Adrenal gland (tissue), 9 donors: ENCODE measurements at regions not wholly inside any gene's neighbourhood (a gene's known extent, or its start where the extent isn't known, plus 50 kb on each side); places are given as distances from the start of the nearest gene placed in this dataset.

Experiments used
- DNase-seq, 7 donors: peaks; one replicate each; pipeline ENCODE4 v3.0.0-alpha.2; 2019 to 2020
- H3K27ac ChIP-seq, 5 donors: fragments of 200-600 bp; sonication (generic) in 4 of 5; 1 replicate in 3 of 5; 2 replicates in 2 of 5; pipeline versions ENCODE4 v1.5.1 to v1.8.0; 2016 to 2020; ENCODE audit warnings: mild to moderate bottlenecking in 1 of 5
- H3K27me3 ChIP-seq: fragments of 200-600 bp; 2 replicates; pipeline ENCODE4 v1.8.0; 2021
- H3K36me3 ChIP-seq, 2 donors: fragments of 200-600 bp; replicated peaks in 1 of 2; 1 replicate in 1 of 2; 2 replicates in 1 of 2; pipeline versions ENCODE4 v1.5.1 to v1.8.0; 2018 to 2022
- H3K4me1 ChIP-seq, 2 donors: fragments of 200-600 bp; replicated peaks in 1 of 2; 1 replicate in 1 of 2; 2 replicates in 1 of 2; pipeline versions ENCODE4 v1.5.1 to v1.8.0; 2018 to 2021
- H3K4me3 ChIP-seq, 4 donors: fragments of 200-600 bp; sonication (generic) in 3 of 4; one replicate each; pipeline ENCODE4 v1.5.1; 2016 to 2018
- H3K9me3 ChIP-seq, 3 donors: fragments of 200-600 bp; sonication (generic) in 1 of 3; replicated peaks in 1 of 3; 1 replicate in 2 of 3; 2 replicates in 1 of 3; pipeline versions ENCODE4 v1.5.1 to v1.8.0; 2016 to 2021
- CTCF ChIP-seq, 6 experiments: fragments of 450-650 bp in 4 of 6; fragments of 200-600 bp in 2 of 6; sonication (generic) in 1 of 6; IDR thresholded peaks; 1 replicate in 5 of 6; 2 replicates in 1 of 6; pipeline versions ENCODE4 v1.5.1 to v1.8.0; 2016 to 2021; ENCODE audit warnings: antibody characterized with exemption in 6 of 6, mild to moderate bottlenecking in 2 of 6, moderate library complexity in 1 of 6
- POLR2A ChIP-seq, 2 donors: fragments of 450-650 bp; IDR thresholded peaks; one replicate each; pipeline ENCODE4 v1.6.1; 2017; ENCODE audit warnings: antibody characterized with exemption in 2 of 2, mild to moderate bottlenecking in 2 of 2, moderate library complexity in 1 of 2
- WGBS, 4 donors: extraction: QIAGEN DNeasy Blood & Tissue Kit in 2 of 4; methylation state at CpG; one replicate each; pipeline versions ENCODE4 v1.1.5 to v1.1.7; 2013 to 2017; 5-methylcytosine and 5-hydroxymethylcytosine counted together
- intact Hi-C, 2 donors: fragments of 100-400 bp; cut with DNase I; formaldehyde crosslinking; loops; one replicate each; pipeline versions ENCODE4 v1.14.1 to v1.15.0; 2022 to 2023
- donor health status: healthy with polysubstance abuse.
- donor health status: Bipolar disorder and iron deficiency.
- donor health status: DM: yes; HTN: yes; CAD: no.
- donor health status: DM: no; HTN: no; CAD: no.
- donor health status: DM: no; HTN: no; CAD: no.

GRCh38 chr7:69411018-69411417, 187.3 kb upstream of the AUTS2 start:
- intact Hi-C loops: no loop called here
- no peak for TF ChIP-seq POLR2A (IDR thresholded peaks at IDR 0.05)
- TF ChIP-seq CTCF (IDR thresholded peaks at IDR 0.05): no peak

GRCh38 chr7:69411466-69411865, 186.8 kb upstream of the AUTS2 start:
- no peaks in the 10 kb centered on the region for H3K36me3 ChIP-seq
- intact Hi-C loops: no loop called here
- 79 to 93% (median 83%) methylated on average over 7 to 8 of the region's 8 CpGs for WGBS, 4 donors

More at GRCh38 chr7:69411018-69411417, 187.3 kb upstream of the AUTS2 start:
- WGBS, 4 donors: 69 to 90% (median 83%) methylated on average over 4 to 7 of the region's 7 CpGs
- Histone ChIP-seq H3K27me3 (no peaks in the 10 kb centered on the region), H3K27ac (no peak overlapping the region), H3K9me3 (no peaks in the 10 kb centered on the region), H3K4me3 (no peak overlapping the region), H3K4me1 (peaks cover 0 to 8% of the 10 kb centered on the region in 2 donors), H3K36me3 (no peaks in the 10 kb centered on the region)
- no peak for DNase-seq

GRCh38 chr7:69412331-69413146, 185.7 kb upstream of the AUTS2 start:
- DNase-seq: peak; percentile 56 to 90 (median 76)
- Histone ChIP-seq H3K9me3 (no peaks in the 10 kb centered on the region), H3K4me1 (peaks cover 0 to 8% of the 10 kb centered on the region in 2 donors), H3K27me3 (no peaks in the 10 kb centered on the region), H3K27ac (no peak overlapping the region), H3K36me3 (no peaks in the 10 kb centered on the region), H3K4me3 (no peak overlapping the region)
- TF ChIP-seq CTCF (IDR thresholded peaks at IDR 0.05): no peak
- TF ChIP-seq POLR2A (IDR thresholded peaks at IDR 0.05): no peak
- WGBS, 4 donors: 30 to 35% (median 32%) methylated on average over 9 of the region's 9 CpGs
- intact Hi-C loops: no loop called here

More at GRCh38 chr7:69411466-69411865, 186.8 kb upstream of the AUTS2 start:
- Histone ChIP-seq H3K27ac (no peak overlapping the region), H3K4me1 (peaks cover 0 to 8% of the 10 kb centered on the region in 2 donors), H3K4me3 (no peak overlapping the region), H3K27me3 (no peaks in the 10 kb centered on the region), H3K9me3 (no peaks in the 10 kb centered on the region)
- DNase-seq: peak in 1 of 7 donors; percentile 60
- TF ChIP-seq CTCF (IDR thresholded peaks at IDR 0.05): no peak
- no peak for TF ChIP-seq POLR2A (IDR thresholded peaks at IDR 0.05)

- Histone ChIP-seq H3K27me3 (no peaks in the 10 kb centered on the region), H3K4me3 (no peak overlapping the region), H3K36me3 (no peaks in the 10 kb centered on the region), H3K4me1 (peaks cover 0 to 12% of the 10 kb centered on the region in 2 donors), H3K9me3 (no peaks in the 10 kb centered on the region), H3K27ac (no peak overlapping the region)
- no peak for DNase-seq
- 85 to 95% (median 93%) methylated on average over 5 of the region's 5 CpGs for WGBS, 4 donors
- intact Hi-C loops: no loop called here
- no peak for TF ChIP-seq CTCF (IDR thresholded peaks at IDR 0.05)
- no peak for TF ChIP-seq POLR2A (IDR thresholded peaks at IDR 0.05)
Observed at GRCh38 chr7:69414555-69414954, 183.7 kb upstream of the AUTS2 start.
